CD8-positive, alpha-beta memory T cell (primary cell): ENCODE measurements at regions not wholly inside any gene's neighbourhood (a gene's known extent, or its start where the extent isn't known, plus 50 kb on each side); places are given as distances from the start of the nearest gene placed in this dataset.
A peak's percentile ranks its signal among the peaks of the same experiment; 100 is the strongest.
"Not testable (repeated sequence)": the region's sequence is repeated elsewhere in the genome, so short reads cannot be mapped to it uniquely, and the experiment has no call there.

Source experiments
- CTCF ChIA-PET: fragments of 350-600 bp; sonication (Branson Sonifier 250); formaldehyde crosslinking; loops from one replicate; lab custom pipeline; 2021; ENCODE audit warnings: antibody characterized with exemption; lab: Charles Lee
- POLR2A ChIA-PET: fragments of 350-600 bp; sonication (Branson Sonifier 250); formaldehyde crosslinking; loops from one replicate; lab custom pipeline; 2021; ENCODE audit warnings: antibody characterized with exemption; lab: Charles Lee
- DNase-seq, 5 donors: peaks; one replicate each; pipeline versions ENCODE4 v3.0.0 to v3.0.0-alpha.2; 2020 to 2022; ENCODE audit warnings: mixed read lengths in 1 of 5
- H3K27ac ChIP-seq: one replicate; pipeline ENCODE4 v1.7.0; 2013; ENCODE audit warnings: low read depth, mild to moderate bottlenecking, low read length, moderate library complexity
- H3K27me3 ChIP-seq: 2 replicates; pipeline ENCODE4 v1.7.0; 2013; ENCODE audit warnings: low read length, mild to moderate bottlenecking; ENCODE audit not compliant: insufficient read depth, poor library complexity, severe bottlenecking
- H3K36me3 ChIP-seq: 2 replicates; pipeline ENCODE4 v1.7.0; 2013; ENCODE audit warnings: mild to moderate bottlenecking, low read length, moderate library complexity; ENCODE audit not compliant: insufficient read depth
- H3K4me1 ChIP-seq: 2 replicates; pipeline ENCODE4 v1.7.0; 2013; ENCODE audit warnings: mild to moderate bottlenecking, low read length, moderate library complexity; ENCODE audit not compliant: insufficient read depth
- H3K4me3 ChIP-seq: 2 replicates; pipeline ENCODE4 v1.7.0; 2013; ENCODE audit warnings: mild to moderate bottlenecking, low read length
- H3K9me3 ChIP-seq: 2 replicates; pipeline ENCODE4 v1.7.0; 2013; ENCODE audit warnings: mild to moderate bottlenecking, low read length
- H3K27ac Mint-ChIP-seq, 8 donors: one replicate each; pipeline ENCODE4 v1.8.0; 2020 to 2021; ENCODE audit warnings: mixed read lengths in 8 of 8, mild to moderate bottlenecking in 6 of 8, inconsistent platforms in 3 of 8, moderate library complexity in 3 of 8
- H3K27me3 Mint-ChIP-seq, 2 donors: one replicate each; pipeline ENCODE4 v1.8.0; 2020 to 2021; ENCODE audit warnings: mixed read lengths in 2 of 2, mild to moderate bottlenecking in 1 of 2, moderate library complexity in 1 of 2
- H3K36me3 Mint-ChIP-seq, 3 donors: one replicate each; pipeline ENCODE4 v1.8.0; 2020 to 2021; ENCODE audit warnings: mixed read lengths in 3 of 3, inconsistent platforms in 1 of 3, mild to moderate bottlenecking in 1 of 3
- H3K4me1 Mint-ChIP-seq, 3 donors: one replicate each; pipeline ENCODE4 v1.8.0; 2020 to 2021; ENCODE audit warnings: mixed read lengths in 3 of 3, inconsistent platforms in 1 of 3, mild to moderate bottlenecking in 1 of 3
- H3K4me3 Mint-ChIP-seq, 7 donors: one replicate each; pipeline ENCODE4 v1.8.0; 2020 to 2021; ENCODE audit warnings: mixed read lengths in 7 of 7, mild to moderate bottlenecking in 6 of 7, moderate library complexity in 4 of 7, inconsistent platforms in 2 of 7
- H3K9me3 Mint-ChIP-seq, 5 donors: one replicate each; pipeline ENCODE4 v1.8.0; 2020 to 2022; ENCODE audit warnings: mixed read lengths in 5 of 5, mild to moderate bottlenecking in 3 of 5, moderate library complexity in 2 of 5, inconsistent platforms in 1 of 5

DNA sequence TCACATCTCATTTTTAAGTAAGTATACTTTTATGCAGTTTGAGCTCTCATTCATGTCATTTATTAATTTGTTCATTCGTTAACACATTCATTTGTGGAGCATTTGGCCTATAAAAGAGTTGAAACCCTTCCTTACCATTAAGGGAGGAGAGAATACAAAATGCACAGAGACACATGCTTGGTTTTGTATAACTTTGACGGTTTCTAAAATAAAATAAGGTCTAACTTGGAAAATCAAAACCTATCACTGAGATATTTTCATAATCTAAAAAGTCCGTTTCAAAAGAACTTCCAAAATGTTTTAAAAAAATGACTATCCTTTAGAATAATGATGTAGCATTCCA, 5277.0 kb upstream of the TPTE start:
- DNase-seq, H3K36me3 ChIP-seq, H3K9me3 ChIP-seq, POLR2A ChIA-PET, H3K27me3 ChIP-seq, H3K4me1 ChIP-seq, H3K4me1 Mint-ChIP-seq, H3K27me3 Mint-ChIP-seq, H3K4me3 Mint-ChIP-seq, CTCF ChIA-PET, H3K36me3 Mint-ChIP-seq, H3K27ac Mint-ChIP-seq: not testable (repeated sequence)
- H3K9me3 Mint-ChIP-seq: peaks cover 23 to 70% (median 42%) of the 10 kb centered on the region in 5 donors
- H3K4me3 ChIP-seq: peak overlapping the region; percentile 6
- peak overlapping the region; percentile 48 for H3K27ac ChIP-seq

GRCh38 chr21:5244954-5245353, 5276.4 kb upstream of the TPTE start:
- POLR2A ChIA-PET, H3K27ac Mint-ChIP-seq, H3K4me1 Mint-ChIP-seq, H3K36me3 ChIP-seq, H3K36me3 Mint-ChIP-seq, H3K4me3 ChIP-seq, DNase-seq, H3K4me1 ChIP-seq, H3K9me3 ChIP-seq, H3K4me3 Mint-ChIP-seq, CTCF ChIA-PET, H3K27me3 Mint-ChIP-seq, H3K27me3 ChIP-seq: not testable (repeated sequence)
- H3K9me3 Mint-ChIP-seq: peaks cover 19 to 70% (median 47%) of the 10 kb centered on the region in 5 donors
- peak overlapping the region; percentile 48 for H3K27ac ChIP-seq

DNA sequence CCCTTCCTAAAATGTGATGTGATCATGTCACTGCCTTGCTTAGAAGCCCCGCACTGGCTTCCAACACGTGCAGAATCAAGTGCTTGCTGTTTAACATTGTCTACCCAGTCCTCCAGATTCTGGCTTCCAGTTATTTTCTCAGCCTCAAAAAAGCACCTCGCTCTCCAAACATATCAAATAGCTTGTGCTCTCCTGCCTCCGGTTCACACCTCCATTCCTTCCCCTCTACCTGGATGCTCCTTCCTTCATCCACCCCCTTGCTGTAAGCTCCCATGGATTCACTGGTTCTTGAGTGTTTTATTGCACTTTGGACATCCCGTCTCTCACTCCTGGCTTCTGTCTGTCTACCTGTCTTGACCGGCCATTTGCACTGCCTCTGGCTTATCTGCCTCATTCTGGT, 5275.0 kb upstream of the TPTE start:
- H3K27ac Mint-ChIP-seq, H3K27me3 ChIP-seq, H3K4me1 Mint-ChIP-seq, POLR2A ChIA-PET, H3K4me3 Mint-ChIP-seq, H3K36me3 ChIP-seq, H3K27me3 Mint-ChIP-seq, H3K4me3 ChIP-seq, H3K4me1 ChIP-seq, CTCF ChIA-PET, H3K9me3 ChIP-seq, DNase-seq, H3K36me3 Mint-ChIP-seq: not testable (repeated sequence)
- peaks cover 29 to 77% (median 52%) of the 10 kb centered on the region in 5 donors for H3K9me3 Mint-ChIP-seq
- peak overlapping the region; percentile 0 for H3K27ac ChIP-seq

- H3K4me3 ChIP-seq, H3K9me3 ChIP-seq, H3K4me3 Mint-ChIP-seq, H3K36me3 ChIP-seq, H3K36me3 Mint-ChIP-seq, POLR2A ChIA-PET, H3K4me1 Mint-ChIP-seq, H3K27ac Mint-ChIP-seq, DNase-seq, H3K27me3 ChIP-seq, H3K4me1 ChIP-seq, CTCF ChIA-PET, H3K27me3 Mint-ChIP-seq, H3K27ac ChIP-seq: not testable (repeated sequence)
- H3K9me3 Mint-ChIP-seq: peaks cover 37 to 81% (median 49%) of the 10 kb centered on the region in 5 donors
Measured at GRCh38 chr21:5247399-5247798, 5274.0 kb upstream of the TPTE start.

- H3K27me3 ChIP-seq, H3K36me3 ChIP-seq, H3K27me3 Mint-ChIP-seq, CTCF ChIA-PET, DNase-seq, H3K4me3 Mint-ChIP-seq, H3K36me3 Mint-ChIP-seq, H3K4me1 ChIP-seq, H3K27ac Mint-ChIP-seq, H3K4me3 ChIP-seq, POLR2A ChIA-PET, H3K27ac ChIP-seq, H3K4me1 Mint-ChIP-seq, H3K9me3 ChIP-seq: not testable (repeated sequence)
- H3K9me3 Mint-ChIP-seq: peaks cover 34 to 76% (median 43%) of the 10 kb centered on the region in 5 donors
Measured at GRCh38 chr21:5250128-5250527, 5271.3 kb upstream of the TPTE start.

GRCh38 chr21:5251162-5251561, 5270.2 kb upstream of the TPTE start:
- H3K27ac Mint-ChIP-seq, CTCF ChIA-PET, H3K27me3 Mint-ChIP-seq, H3K4me3 Mint-ChIP-seq, H3K36me3 ChIP-seq, H3K27ac ChIP-seq, H3K4me3 ChIP-seq, POLR2A ChIA-PET, H3K9me3 ChIP-seq, H3K4me1 Mint-ChIP-seq, DNase-seq, H3K4me1 ChIP-seq, H3K27me3 ChIP-seq, H3K36me3 Mint-ChIP-seq: not testable (repeated sequence)
- peaks cover 27 to 69% (median 40%) of the 10 kb centered on the region in 5 donors for H3K9me3 Mint-ChIP-seq

GRCh38 chr21:5251866-5252265, 5269.5 kb upstream of the TPTE start:
- H3K9me3 Mint-ChIP-seq: peaks cover 21 to 63% (median 35%) of the 10 kb centered on the region in 5 donors
- H3K36me3 Mint-ChIP-seq, H3K27ac ChIP-seq, H3K27me3 ChIP-seq, H3K4me1 ChIP-seq, H3K27me3 Mint-ChIP-seq, H3K4me3 Mint-ChIP-seq, DNase-seq, POLR2A ChIA-PET, H3K36me3 ChIP-seq, H3K4me1 Mint-ChIP-seq, H3K27ac Mint-ChIP-seq, H3K9me3 ChIP-seq, H3K4me3 ChIP-seq, CTCF ChIA-PET: not testable (repeated sequence)
